Caki2 (cell line): ENCODE measurements at regions not wholly inside any gene's neighbourhood (a gene's known extent, or its start where the extent isn't known, plus 50 kb on each side); places are given as distances from the start of the nearest gene placed in this dataset.

Source experiments
- DNase-seq: peaks from one replicate; pipeline ENCODE4 v3.0.0-alpha.2; 2015; ENCODE audit warnings: low read depth
- in situ Hi-C: cut with HindIII; loops from 2 replicates; pipeline ENCODE4 v1.10.0; 2016; ENCODE audit warnings: low sequenced_read_pairs, low pct_unique_long_range_greater_than_20kb, mixed read lengths

DNA sequence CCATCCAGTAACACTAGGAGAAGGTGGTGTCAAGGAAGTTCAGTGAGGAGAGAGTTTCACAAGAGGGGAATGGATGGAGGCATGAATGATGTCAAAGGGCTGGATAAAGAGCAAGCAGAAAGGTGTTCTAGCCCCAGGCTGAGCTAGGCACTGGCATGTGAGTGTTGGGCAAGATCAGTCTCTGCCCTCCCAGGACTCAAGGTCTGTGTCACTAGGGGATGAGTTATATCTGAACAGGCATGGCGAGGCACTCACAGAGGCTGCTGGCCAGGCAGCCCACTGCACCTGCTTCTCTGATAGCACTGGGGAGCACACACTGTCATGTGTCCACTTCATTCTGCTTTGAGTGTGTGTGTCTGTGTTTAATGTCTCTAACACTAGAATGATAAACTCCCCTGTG is 903.8 kb downstream of the BCL11B start:
- in situ Hi-C loops, result no loop called here

GRCh38 chr14:98368916-98369315 is 903.1 kb downstream of the BCL11B start:
- no peak for DNase-seq
- in situ Hi-C loops, result no loop called here

More for the DNA sequence above, 903.8 kb downstream of the BCL11B start:
- no peak for DNase-seq

- in situ Hi-C loops, result no loop called here
- no peak for DNase-seq
Observed at GRCh38 chr14:98369344-98369743, 902.7 kb downstream of the BCL11B start.

DNA sequence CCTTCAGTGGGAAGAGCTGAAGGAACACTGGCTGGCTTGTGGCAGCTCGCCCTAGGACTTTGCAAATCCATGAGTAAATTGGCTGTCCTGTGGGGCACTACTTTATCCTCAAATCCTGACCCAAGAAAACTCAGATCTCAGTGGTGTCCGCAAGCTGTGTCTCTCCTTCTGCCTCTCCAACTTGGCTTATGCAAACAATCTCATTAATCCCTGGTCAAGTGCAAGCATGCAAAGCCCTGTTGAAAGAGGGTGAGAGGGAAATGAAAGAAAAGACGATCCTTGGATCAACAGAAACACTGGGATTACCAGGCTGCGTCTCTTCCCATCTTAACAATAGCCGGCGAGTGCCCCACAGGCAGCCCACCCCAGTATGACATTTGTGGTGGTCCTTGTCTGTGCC is 901.6 kb downstream of the BCL11B start:
- in situ Hi-C loops, result no loop called here
- no peak for DNase-seq

GRCh38 chr14:98371141-98371540 is 900.9 kb downstream of the BCL11B start:
- DNase-seq, result no peak
- in situ Hi-C loops, result no loop called here

GRCh38 chr14:98374136-98374535 is 897.9 kb downstream of the BCL11B start:
- no peak for DNase-seq
- in situ Hi-C loops, result no loop called here

DNA sequence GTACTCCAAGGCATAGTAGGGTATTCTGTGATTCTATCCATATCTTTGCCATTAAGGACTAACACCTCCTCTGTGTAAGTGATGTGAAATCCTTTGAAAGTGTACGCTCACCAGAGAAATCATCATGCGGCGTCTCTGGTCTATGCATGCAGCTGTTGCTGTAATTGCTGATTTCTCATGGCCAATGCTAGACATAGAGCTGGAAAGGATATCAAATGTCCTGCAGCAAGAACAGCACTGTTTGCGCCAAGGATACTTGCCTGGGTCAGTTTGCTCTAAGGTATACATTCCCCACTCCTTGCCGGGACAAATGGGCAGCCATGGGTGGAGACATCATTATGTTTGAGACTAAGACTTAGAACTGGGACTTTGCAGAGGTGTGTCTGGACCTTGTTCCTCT is 896.4 kb downstream of the BCL11B start:
- DNase-seq, result no peak
- in situ Hi-C loops, result no loop called here

- in situ Hi-C loops, result no loop called here
Observed at GRCh38 chr14:98379830-98380229, 892.2 kb downstream of the BCL11B start.

DNA sequence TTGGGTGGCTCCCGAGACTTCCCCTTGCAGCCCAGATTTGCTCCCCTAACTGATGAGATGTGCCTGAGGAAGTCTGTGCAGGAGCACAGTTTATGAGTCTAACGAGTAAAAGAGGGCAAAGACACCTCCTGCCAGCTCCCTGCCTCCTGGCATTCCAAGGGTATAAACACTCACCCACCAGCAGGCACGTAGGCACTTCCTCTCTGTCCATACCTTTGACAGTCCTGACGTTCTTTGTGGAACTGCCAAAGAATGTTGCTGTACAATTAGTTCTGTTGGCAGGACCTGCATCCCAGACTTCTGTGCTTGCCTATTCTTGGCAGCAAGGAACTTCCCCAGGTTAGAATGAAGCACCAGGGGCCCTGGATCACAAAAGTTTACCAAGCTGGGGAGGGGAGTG is 889.3 kb downstream of the BCL11B start:
- in situ Hi-C loops, result no loop called here
- no peak for DNase-seq

More at GRCh38 chr14:98379830-98380229, 892.2 kb downstream of the BCL11B start:
- DNase-seq, result no peak

DNA sequence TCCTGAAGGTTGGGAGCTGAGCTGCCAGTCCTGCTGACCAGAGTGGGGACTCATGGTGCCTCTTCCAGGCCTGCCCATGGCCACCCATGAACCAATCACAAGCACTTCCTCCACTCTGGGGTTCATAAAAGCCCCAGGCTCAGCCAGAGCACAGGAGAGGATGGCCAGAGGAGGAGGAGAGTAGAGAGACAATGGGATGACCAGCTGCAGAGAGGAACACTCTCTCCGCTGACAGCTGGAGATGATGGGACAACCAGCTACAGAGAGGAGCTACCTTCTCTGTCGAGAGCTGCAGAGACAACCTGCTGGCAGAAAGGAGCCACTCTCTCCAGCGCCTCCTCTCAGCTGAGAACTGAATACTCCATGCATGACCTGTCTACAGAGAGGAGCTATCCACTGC is 886.1 kb downstream of the BCL11B start:
- no peak for DNase-seq
- in situ Hi-C loops, result no loop called here

DNA sequence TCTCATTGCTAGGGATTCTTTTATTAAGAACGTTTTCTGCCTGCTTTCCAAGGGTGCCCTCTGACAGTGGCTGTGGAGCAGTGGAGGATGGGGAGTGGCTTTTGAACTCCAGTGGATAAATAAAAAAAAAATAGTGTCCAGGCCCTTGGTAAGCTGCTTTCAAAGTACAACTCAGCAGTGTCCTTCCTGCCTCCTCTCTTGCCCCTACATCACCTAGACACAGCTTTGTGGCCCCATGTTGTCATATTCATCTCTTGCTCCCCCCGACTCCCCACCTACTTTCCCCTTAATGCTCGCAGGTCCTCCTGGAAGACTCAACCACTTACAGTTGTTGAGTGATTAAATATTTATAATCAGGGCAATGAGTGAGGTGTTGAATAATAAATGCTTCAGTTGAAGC is 880.9 kb downstream of the BCL11B start:
- in situ Hi-C loops, result no loop called here
- no peak for DNase-seq

- no peak for DNase-seq
- in situ Hi-C loops, result no loop called here
Observed at GRCh38 chr14:98393527-98393926, 878.5 kb downstream of the BCL11B start.

DNA sequence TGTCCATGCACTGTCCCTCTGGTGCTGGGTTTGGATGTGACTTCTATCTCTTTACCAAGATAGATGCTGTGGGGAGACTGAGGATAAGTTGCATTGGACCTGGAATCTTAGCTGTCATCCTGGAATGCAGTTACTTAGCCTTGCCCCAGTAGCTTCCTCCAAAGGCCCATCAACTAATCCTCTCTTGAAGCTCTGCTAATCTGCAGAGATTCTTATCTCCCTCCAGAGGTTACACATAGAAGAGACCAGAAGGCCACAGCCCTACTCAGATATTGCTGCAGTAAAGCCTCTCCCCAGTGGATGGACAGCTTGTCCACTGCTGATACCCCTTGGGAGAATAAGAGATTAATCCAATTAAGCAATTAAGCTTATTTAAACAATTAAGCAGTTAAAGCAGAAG is 867.2 kb downstream of the BCL11B start:
- no peak for DNase-seq
- in situ Hi-C loops, result no loop called here

- in situ Hi-C loops, result no loop called here
- no peak for DNase-seq
Observed at GRCh38 chr14:98408024-98408555, 863.9 kb downstream of the BCL11B start.

GRCh38 chr14:98408713-98409112 is 863.3 kb downstream of the BCL11B start:
- DNase-seq, result no peak
- in situ Hi-C loops, result no loop called here

GRCh38 chr14:98411154-98411553 is 860.8 kb downstream of the BCL11B start:
- in situ Hi-C loops, result no loop called here
- no peak for DNase-seq

GRCh38 chr14:98412431-98412830 is 859.6 kb downstream of the BCL11B start:
- in situ Hi-C loops, result no loop called here
- no peak for DNase-seq

DNA sequence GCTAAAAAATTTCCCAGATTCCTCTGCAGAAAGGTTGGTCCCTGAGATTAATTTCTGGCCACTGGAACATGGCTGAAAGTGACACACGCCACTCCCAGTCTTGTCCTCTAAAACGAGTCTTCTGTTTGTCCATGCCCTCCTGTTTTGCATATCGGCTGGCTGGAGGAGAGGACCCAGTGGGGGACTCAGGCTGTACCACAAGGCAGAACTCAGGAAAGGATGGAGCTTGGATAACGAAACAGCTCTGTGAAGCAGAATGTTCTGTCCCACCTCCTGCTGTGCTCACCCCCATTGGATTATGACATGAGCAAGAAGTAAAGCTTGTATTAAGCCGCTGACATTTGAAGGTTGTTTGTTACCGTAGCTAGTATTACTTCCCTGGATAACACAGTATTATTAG is 856.2 kb downstream of the BCL11B start:
- in situ Hi-C loops, result no loop called here
- DNase-seq, result no peak

GRCh38 chr14:98417001-98417400 is 855.0 kb downstream of the BCL11B start:
- in situ Hi-C loops, result no loop called here

DNA sequence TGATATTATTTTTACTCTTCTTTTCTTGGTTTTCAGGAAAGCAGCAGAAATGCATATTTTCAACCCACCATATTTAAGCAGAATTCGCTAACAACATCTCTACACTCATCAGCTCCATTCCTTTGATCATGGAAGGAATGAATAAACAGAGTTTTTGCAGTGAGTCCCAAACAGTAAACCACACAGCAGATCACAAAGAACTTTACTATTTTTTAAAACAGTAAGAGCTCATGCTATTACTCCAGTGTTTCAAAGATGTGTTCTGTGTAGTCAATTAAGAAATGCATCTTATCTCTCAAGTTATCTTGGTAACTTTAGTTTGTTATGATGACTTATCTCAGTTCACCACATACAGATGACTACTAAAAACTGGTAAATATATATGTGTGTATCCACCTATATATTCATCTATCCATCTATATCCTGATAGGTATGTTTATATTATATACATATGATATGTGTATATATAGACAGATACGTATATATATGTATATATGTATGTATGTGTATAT is 843.5 kb downstream of the BCL11B start:
- in situ Hi-C loops, result no loop called here
- DNase-seq, result no peak

More at GRCh38 chr14:98417001-98417400, 855.0 kb downstream of the BCL11B start:
- no peak for DNase-seq

DNA sequence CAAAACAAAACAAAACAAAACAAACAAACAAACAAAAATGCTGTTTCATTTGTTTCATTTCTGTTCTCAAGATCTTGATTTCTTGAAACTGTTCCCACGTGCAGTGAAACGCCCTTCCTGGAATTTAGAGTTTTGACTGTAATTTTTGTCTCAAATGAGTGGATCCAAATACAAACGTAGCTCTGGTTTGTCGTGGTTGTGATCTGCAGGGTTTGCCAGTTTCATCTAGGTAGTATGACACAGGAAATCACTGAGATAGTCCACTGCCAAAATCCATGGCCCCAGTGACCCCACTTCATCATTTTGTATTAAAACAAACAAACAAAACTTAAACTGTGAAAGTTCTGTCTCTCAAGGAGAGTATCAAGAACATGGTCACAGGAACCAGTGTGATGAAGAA is 838.6 kb downstream of the BCL11B start:
- in situ Hi-C loops, result no loop called here
- no peak for DNase-seq
